Activated CD4-positive, alpha-beta T cell treated with anti-CD3 and anti-CD28 coated beads for 24 hours (primary cell): ENCODE measurements at regions not wholly inside any gene's neighbourhood (a gene's known extent, or its start where the extent isn't known, plus 50 kb on each side); places are given as distances from the start of the nearest gene placed in this dataset.
"Not testable (repeated sequence)": the region's sequence is repeated elsewhere in the genome, so short reads cannot be mapped to it uniquely, and the experiment has no call there.

Experiments used
- DNase-seq, 2 donors: peaks; one replicate each; pipeline ENCODE4 v3.0.0-alpha.2; 2020; ENCODE audit warnings: low read depth in 2 of 2

DNA sequence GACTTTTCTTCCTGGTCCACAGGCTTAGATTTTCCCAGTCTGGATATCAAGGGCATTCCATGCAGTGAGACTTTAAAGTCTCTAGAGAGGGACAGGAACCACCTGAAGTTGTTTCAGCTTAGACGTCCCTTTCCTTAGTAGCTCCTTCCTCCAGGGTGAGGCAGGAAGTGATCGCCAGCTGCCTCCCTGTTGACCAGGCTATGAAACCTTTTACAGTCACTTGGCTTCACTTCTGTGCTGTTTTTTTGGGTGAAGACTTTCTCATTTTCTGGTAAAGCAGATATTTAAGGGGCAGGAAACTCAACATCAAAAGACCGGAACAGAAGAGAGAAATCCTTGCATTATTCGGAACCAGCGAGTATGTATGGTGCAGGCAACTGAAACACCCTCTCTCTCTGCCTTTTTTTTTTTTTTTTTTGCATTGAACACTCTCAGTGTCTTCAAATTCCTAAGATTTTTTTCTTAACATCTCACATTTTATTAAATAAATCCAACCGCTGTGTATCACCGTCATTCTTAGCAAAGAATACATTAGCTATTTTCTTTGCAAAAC lies 234.6 kb upstream of the IRF2BP2 start:
- DNase-seq, result no peak

- no peak for DNase-seq
Measured at GRCh38 chr1:234843946-234844345, 234.0 kb upstream of the IRF2BP2 start.

DNA sequence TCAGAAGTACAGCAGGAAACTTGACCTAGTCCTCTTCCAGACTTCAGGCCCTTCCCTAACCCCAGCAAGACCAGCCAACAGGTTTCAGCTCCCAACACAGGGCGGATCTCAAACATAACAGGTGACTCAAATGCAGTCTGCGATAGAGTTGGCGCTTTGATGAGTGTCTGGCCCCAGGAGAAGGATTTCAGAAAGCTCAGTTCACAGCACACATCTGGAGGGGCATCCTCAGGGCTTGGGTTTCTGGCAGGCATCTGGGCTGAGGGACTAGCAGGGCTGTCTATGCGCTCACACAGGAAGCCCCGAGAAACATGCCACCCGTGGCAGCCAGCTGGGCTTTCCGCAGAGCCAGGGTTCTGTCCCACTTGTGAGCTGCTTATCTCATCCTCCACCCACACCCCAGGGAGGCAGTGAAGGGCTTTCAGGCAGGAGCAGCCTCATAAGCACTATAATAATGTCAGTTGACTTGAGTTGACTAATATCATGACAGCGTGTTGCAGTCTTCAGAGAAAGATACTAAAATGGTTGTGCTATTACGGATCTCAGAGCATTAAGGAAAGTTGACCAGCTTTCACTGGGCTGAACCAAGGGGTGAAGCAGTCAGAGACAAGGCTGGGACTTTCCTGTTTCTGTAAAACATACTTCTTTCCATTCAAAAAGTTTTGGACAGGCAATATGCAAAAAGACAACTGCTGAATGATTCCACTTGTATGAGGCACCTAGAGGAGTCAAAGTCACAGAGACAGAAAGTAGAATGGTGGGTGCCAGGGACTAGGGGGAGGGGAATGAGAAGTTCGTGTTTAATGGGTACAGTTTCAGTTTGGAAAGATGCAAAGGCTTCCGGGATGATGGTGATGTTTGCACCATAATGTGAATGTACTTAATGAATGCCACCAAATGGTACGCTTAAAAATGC lies 233.0 kb upstream of the IRF2BP2 start:
- peak; percentile 64 to 67 for DNase-seq

GRCh38 chr1:234841710-234842231 lies 231.8 kb upstream of the IRF2BP2 start:
- no peak for DNase-seq

DNA sequence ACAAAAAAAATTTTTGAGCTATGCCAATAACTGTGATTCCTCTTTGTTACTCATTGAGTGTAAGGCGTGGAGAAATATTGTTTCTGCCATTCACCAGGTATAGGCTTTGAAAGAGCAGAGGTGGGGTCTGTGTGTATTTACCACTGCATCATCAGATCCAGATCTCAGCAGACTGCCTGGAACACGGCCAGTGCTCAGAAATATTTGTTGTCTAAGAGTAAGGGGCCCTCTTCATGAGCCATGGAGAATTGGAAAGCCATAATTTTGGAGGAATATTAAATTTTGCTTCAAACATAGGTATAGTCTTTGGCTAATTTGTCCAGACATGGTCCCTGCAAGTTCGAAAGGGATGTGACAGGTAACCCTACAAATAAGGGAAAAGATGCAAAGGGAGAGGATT lies 231.3 kb upstream of the IRF2BP2 start:
- DNase-seq, result no peak

GRCh38 chr1:234840843-234841242 lies 230.9 kb upstream of the IRF2BP2 start:
- DNase-seq, result no peak

- DNase-seq, result no peak
Measured at GRCh38 chr1:234840253-234840652, 230.3 kb upstream of the IRF2BP2 start.

- no peak for DNase-seq
Measured at GRCh38 chr1:234839663-234840062, 229.7 kb upstream of the IRF2BP2 start.

- no peak for DNase-seq
Measured at GRCh38 chr1:234838820-234839219, 228.8 kb upstream of the IRF2BP2 start.

DNA sequence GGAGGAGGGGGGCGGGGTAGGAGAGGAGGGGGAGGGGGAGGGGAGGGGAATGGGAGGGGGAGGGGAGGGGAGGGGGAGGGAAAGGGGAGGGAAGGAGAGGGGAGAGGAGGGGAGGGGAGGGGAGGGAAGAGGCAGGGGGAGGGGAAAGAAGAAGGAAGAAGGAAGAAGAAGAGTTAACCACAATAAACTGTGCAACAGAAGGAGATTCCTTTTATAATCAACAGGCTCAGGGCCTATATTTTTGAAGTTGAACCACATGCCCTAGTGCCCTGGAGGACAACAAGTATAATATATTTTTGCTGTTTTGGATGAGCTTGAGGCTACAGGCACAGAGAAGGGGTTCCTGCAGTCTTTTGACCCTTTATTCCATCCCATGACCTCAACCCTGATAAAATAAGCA lies 228.2 kb upstream of the IRF2BP2 start:
- no peak for DNase-seq

DNA sequence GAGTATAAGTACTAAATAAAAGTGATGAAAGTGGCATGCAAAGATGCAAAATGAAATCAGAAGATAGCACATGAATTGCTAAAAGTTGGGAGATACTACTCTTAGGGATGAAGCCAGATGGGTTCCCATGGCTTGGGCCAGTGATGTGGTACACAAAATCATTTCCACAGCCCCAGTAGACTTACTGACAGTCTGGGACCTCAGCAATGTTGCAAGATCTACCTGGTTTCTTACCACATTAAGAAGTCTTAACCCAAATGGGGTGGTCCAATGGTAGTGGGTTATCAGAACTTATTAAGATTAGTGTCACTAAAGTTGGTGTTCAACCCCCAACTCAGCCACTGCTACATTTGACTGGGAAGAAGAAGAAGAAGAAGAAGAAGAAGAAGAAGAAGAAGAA lies 227.7 kb upstream of the IRF2BP2 start:
- DNase-seq, result no peak

DNA sequence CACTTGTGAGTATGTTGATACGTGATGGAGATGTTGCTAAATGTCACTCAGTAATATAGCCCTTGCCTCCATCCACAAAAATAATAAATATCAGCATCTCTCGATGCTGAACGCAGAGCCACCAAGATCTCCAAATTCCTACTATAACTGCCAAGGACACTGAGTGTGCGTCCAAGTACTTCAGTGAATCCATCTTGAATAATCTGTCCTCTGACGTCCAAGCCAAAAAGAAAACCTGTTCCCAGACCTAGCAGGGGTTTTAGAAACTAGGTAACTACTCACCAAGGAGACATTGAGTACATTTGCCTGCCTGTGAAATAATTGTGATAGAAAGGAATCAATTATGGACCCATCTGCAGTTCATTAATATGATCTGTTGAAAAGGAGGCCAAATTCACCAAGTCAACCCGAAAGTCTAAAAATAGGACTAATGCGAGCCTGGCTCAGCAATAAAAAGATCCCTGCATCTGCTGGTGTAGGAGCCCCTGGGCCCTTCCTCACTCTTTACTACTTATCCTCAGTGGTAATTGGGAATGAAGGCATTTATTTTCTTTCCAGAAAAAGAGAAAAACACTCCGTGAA lies 226.9 kb upstream of the IRF2BP2 start:
- no peak for DNase-seq

DNA sequence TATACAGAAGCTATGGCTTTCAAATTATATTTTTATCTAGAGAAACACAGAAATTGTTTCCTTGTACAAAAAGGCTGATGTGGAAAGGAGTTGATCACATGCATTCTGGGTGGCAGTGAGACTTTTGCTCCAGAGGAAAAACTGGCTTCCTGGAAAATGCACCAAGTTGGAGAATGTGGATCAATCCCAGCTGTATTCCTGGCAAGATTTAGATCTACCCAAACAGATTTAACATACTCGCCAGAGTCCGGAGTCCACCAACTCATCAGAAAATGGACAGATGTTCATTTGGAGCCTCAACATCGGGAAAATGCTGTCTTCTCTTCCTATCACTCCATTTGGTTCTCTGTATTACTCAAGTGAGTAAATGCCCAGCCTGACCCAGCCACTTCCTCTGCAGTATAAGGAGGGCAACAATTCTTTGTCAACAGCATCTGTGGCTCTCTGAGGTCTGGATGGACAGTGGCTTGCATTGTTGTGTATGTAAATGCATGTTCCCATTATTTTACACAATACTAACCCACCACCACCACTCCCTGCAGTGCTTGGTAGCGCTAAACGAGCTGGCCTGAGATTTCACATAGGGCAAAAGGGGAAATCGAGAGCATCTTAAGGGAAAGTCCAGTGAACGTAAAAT lies 226.2 kb upstream of the IRF2BP2 start:
- DNase-seq, result no peak

DNA sequence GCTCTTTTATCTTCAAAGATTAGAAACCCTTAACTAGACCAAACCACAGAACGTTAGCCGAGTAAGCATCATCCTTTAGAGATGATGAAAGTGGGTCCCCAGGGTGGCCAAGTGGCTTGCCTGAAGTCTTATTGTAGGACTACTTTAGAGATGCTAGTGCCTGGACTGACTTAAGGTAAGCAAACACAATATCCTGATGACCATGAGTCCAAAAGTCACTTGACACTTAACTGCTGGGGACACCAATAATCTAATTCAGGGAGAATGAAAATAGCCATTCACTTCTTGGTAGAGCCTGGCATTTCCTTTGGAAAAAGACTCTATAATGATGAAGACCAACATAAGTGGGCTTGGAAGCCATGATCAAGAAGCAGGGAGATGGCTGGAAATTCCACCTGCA lies 225.3 kb upstream of the IRF2BP2 start:
- no peak for DNase-seq

- DNase-seq, result no peak
Measured at GRCh38 chr1:234833646-234834045, 223.7 kb upstream of the IRF2BP2 start.

- no peak for DNase-seq
Measured at GRCh38 chr1:234833118-234833517, 223.1 kb upstream of the IRF2BP2 start.

DNA sequence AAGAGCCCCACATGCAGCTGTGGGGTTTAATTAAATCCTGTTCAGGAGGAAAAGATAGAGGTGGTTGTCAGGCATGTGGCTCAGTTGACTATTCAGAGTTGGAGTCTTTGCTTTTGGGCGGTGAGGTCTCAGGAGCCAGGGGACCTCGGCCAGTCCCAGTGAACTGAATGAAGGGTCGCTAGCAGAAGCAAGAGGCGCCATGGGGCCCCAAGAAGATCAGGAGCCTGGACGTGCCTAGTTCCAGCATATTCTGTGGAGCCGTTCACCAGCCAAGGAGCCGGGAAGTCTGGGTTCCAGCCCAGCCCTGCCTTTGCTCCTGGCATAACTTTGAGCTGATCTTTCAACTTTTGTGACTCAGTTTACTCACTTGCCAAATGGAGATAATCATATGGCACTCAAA lies 217.7 kb upstream of the IRF2BP2 start:
- DNase-seq, result no peak

DNA sequence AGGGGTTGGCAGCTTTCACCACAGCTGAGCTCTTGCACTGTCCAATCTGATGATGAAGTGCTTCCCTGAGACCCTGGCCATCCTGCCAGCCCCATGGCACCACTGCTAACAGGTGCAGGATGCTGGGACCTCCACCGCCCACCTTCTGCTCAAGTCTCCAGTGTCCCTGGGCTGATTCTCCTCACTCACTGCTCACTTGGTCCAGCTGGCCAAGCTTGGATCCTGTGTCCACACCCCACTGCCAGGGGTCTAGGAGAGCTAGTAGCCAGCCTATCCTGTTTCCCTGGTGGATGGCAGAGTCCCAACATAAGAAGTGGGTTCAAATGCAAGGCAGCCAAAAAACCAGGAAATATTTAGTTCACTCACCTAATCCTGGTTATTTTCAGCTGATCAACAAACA lies 217.2 kb upstream of the IRF2BP2 start:
- DNase-seq, result no peak

GRCh38 chr1:234826352-234826751 lies 216.4 kb upstream of the IRF2BP2 start:
- no peak for DNase-seq

- no peak for DNase-seq
Measured at GRCh38 chr1:234825498-234826165, 215.7 kb upstream of the IRF2BP2 start.

DNA sequence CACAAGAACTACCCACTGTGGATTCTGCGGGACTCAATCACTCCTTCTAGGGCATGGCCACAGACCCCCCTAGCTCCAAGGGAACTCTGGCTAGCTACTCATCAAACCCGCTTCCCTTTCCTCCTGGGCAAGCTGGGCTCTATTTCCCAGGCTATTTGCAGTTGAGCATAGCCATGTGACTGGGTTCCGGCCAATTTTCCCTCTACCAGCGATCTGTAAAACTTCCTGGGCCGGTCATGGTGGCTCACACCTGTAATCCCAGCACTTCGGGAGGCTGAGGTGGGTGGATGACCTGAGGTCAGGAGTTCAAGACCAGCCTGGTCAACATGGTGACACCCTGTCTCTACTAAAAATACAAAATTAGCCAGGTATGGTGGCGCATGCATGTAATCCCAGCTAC lies 214.9 kb upstream of the IRF2BP2 start:
- DNase-seq, result not testable (repeated sequence)
